ENCODE measurements at regions not wholly inside any gene's neighbourhood (a gene's known extent, or its start where the extent isn't known, plus 50 kb on each side); places are given as distances from the start of the nearest gene placed in this dataset.

DNA sequence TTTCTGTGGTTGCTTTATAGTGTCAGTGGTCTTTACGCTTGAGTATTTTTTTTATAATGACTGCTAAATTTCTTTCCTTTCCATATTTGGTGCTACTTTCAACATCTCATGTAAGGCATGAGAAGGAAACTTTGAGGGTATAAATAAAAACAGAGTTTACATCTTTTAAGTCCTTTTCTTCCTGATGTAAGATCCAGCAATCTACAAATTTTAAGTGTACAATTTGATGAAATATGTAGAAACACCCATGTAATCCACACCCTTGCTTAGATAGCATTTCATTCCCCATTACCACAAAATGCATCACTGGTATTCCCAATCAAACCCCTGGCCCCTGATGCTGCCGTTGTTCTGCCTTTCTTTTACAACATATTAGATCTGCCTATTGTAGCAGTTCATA, 769.1 kb downstream of the CCDC85A start:
- CTCF ChIA-PET (ENCODE audit: low intra/inter-chr PET ratio, low total read pairs): no interaction called here
- in situ Hi-C loops (cut with HindIII; ENCODE audit: extremely low pct_ligation_motif_present, low pct_unique_long_range_greater_than_20kb) (no loop called here), intact Hi-C loops (cut with micrococcal nuclease; ENCODE audit: unreplicated experiment) (no loop called here)
- Histone ChIP-seq H3K4me3 (replicated peaks in 1 of 3; ENCODE audit: insufficient read depth in 1 of 3, low read depth in 2 of 3, low read length in 3 of 3) (no peak overlapping the region), H2AFZ (ENCODE audit: low read length) (no peak overlapping the region), H3K4me2 (ENCODE audit: low read depth, low read length) (no peak overlapping the region), H3K27me3 (ENCODE audit: control insufficient read depth in 1 of 2, insufficient read depth in 2 of 2, low read length in 2 of 2) (no peaks in the 10 kb centered on the region), H3K36me3 (replicated peaks in 1 of 2; ENCODE audit: control insufficient read depth in 1 of 2, insufficient read depth in 2 of 2, low read length in 2 of 2) (no peaks in the 10 kb centered on the region), H4K20me1 (ENCODE audit: insufficient read depth, low read length) (no peaks in the 10 kb centered on the region), H3K9ac (ENCODE audit: insufficient read depth, low read depth, low read length) (no peak overlapping the region), H3K4me1 (ENCODE audit: insufficient read depth, low read length) (no peaks in the 10 kb centered on the region), H3K79me2 (ENCODE audit: insufficient read depth, low read length) (no peaks in the 10 kb centered on the region), H3K9me3 (ENCODE audit: low read length) (peaks cover 89% of the 10 kb centered on the region), H3K27ac (ENCODE audit: extremely low read length, insufficient read depth, low read length) (no peak overlapping the region)
- TF ChIP-seq ZNF160 (CRISPR knock-in tag; IDR thresholded peaks at IDR 0.05): no peak
- TF ChIP-seq, protein P1, sequence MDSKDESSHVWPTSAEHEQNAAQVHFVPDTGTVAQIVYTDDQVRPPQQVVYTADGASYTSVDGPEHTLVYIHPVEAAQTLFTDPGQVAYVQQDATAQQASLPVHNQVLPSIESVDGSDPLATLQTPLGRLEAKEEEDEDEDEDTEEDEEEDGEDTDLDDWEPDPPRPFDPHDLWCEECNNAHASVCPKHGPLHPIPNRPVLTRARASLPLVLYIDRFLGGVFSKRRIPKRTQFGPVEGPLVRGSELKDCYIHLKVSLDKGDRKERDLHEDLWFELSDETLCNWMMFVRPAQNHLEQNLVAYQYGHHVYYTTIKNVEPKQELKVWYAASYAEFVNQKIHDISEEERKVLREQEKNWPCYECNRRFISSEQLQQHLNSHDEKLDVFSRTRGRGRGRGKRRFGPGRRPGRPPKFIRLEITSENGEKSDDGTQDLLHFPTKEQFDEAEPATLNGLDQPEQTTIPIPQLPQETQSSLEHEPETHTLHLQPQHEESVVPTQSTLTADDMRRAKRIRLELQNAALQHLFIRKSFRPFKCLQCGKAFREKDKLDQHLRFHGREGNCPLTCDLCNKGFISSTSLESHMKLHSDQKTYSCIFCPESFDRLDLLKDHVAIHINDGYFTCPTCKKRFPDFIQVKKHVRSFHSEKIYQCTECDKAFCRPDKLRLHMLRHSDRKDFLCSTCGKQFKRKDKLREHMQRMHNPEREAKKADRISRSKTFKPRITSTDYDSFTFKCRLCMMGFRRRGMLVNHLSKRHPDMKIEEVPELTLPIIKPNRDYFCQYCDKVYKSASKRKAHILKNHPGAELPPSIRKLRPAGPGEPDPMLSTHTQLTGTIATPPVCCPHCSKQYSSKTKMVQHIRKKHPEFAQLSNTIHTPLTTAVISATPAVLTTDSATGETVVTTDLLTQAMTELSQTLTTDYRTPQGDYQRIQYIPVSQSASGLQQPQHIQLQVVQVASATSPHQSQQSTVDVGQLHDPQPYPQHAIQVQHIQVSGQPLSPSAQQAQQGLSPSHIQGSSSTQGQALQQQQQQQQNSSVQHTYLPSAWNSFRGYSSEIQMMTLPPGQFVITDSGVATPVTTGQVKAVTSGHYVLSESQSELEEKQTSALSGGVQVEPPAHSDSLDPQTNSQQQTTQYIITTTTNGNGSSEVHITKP (CRISPR knock-in tag; IDR thresholded peaks at IDR 0.05; ENCODE audit: low read depth): no peak
- TF ChIP-seq, protein P2, sequence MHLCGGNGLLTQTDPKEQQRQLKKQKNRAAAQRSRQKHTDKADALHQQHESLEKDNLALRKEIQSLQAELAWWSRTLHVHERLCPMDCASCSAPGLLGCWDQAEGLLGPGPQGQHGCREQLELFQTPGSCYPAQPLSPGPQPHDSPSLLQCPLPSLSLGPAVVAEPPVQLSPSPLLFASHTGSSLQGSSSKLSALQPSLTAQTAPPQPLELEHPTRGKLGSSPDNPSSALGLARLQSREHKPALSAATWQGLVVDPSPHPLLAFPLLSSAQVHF (CRISPR knock-in tag; IDR thresholded peaks at IDR 0.05): no peak
- TF ChIP-seq, protein P3, sequence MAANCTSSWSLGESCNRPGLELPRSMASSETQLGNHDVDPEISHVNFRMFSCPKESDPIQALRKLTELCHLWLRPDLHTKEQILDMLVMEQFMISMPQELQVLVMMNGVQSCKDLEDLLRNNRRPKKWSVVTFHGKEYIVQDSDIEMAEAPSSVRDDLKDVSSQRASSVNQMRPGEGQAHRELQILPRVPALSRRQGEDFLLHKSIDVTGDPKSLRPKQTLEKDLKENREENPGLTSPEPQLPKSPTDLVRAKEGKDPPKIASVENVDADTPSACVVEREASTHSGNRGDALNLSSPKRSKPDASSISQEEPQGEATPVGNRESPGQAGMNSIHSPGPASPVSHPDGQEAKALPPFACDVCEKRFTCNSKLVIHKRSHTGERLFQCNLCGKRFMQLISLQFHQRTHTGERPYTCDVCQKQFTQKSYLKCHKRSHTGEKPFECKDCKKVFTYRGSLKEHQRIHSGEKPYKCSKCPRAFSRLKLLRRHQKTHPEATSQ (CRISPR knock-in tag; IDR thresholded peaks at IDR 0.05; ENCODE audit: borderline replicate concordance): no peak
- TF ChIP-seq ZNF441 (CRISPR knock-in tag; IDR thresholded peaks at IDR 0.05; ENCODE audit: borderline replicate concordance): no peak
- WGBS (ENCODE audit: low lambda C conversion rate): 1% methylated on average over 2 of the region's 2 CpGs
- POLR2A ChIA-PET: no interaction called here
- FAIRE-seq (no peak), DNase-seq (ENCODE audit: low spot score) (no peak), ATAC-seq (no peak)
- no TSS peak for BruUV-seq (replicated peaks)
